Neural progenitor cell (in vitro differentiated cells): ENCODE measurements at regions not wholly inside any gene's neighbourhood (a gene's known extent, or its start where the extent isn't known, plus 50 kb on each side); places are given as distances from the start of the nearest gene placed in this dataset.

Experiments
- DNase-seq: peaks from one replicate; pipeline ENCODE4 v3.0.0-alpha.2; 2016; ENCODE audit warnings: low spot score
- H2AFZ ChIP-seq: fragments of 200-600 bp; sonication (generic); replicated peaks from 2 replicates; pipeline ENCODE4 v1.6.1; 2016; ENCODE audit warnings: antibody characterized with exemption
- H3F3A ChIP-seq: fragments of 200-600 bp; sonication (generic); 2 replicates; pipeline ENCODE4 v1.6.1; 2016; ENCODE audit warnings: antibody characterized with exemption, low read depth
- H3K27ac ChIP-seq: fragments of 200-600 bp; sonication (generic); 2 replicates; pipeline ENCODE4 v1.5.1; 2016; ENCODE audit warnings: mild to moderate bottlenecking
- H3K27me3 ChIP-seq: fragments of 200-600 bp; sonication (generic); 2 replicates; pipeline ENCODE4 v1.6.1; 2016; ENCODE audit warnings: mild to moderate bottlenecking, moderate library complexity
- H3K36me3 ChIP-seq: fragments of 200-600 bp; sonication (generic); 2 replicates; pipeline ENCODE4 v1.5.1; 2016
- H3K4me1 ChIP-seq: fragments of 200-600 bp; sonication (generic); 2 replicates; pipeline ENCODE4 v1.6.1; 2016; ENCODE audit warnings: mixed run types
- H3K4me2 ChIP-seq: fragments of 200-600 bp; sonication (generic); 2 replicates; pipeline ENCODE4 v1.6.1; 2016
- H3K4me3 ChIP-seq: fragments of 200-600 bp; sonication (generic); 2 replicates; pipeline ENCODE4 v1.5.1; 2016
- H3K79me2 ChIP-seq: fragments of 200-600 bp; sonication (generic); 2 replicates; pipeline ENCODE4 v1.6.1; 2016; ENCODE audit warnings: low read depth
- H3K9ac ChIP-seq: fragments of 200-600 bp; sonication (generic); 2 replicates; pipeline ENCODE4 v1.6.1; 2016
- H3K9me3 ChIP-seq: fragments of 200-600 bp; sonication (generic); 2 replicates; pipeline ENCODE4 v1.5.1; 2016; ENCODE audit warnings: low read depth
- H4K20me1 ChIP-seq: fragments of 200-600 bp; sonication (generic); 2 replicates; pipeline ENCODE4 v1.6.1; 2016; ENCODE audit warnings: low read depth
- H3K27ac Mint-ChIP-seq: 3 replicates; pipeline ENCODE4 v1.8.0; 2021; ENCODE audit warnings: mixed read lengths
- H3K27me3 Mint-ChIP-seq: 2 replicates; pipeline ENCODE4 v1.8.0; 2022; ENCODE audit warnings: low read depth, mild to moderate bottlenecking, inconsistent platforms, moderate library complexity, mixed read lengths; ENCODE audit not compliant: insufficient read depth
- H3K36me3 Mint-ChIP-seq: 3 replicates; pipeline ENCODE4 v1.8.0; 2021; ENCODE audit warnings: mixed read lengths
- H3K4me1 Mint-ChIP-seq: 3 replicates; pipeline ENCODE4 v1.8.0; 2021; ENCODE audit warnings: mixed read lengths
- H3K4me3 Mint-ChIP-seq: 3 replicates; pipeline ENCODE4 v1.8.0; 2021; ENCODE audit warnings: mild to moderate bottlenecking, moderate library complexity, mixed read lengths
- H3K9me3 Mint-ChIP-seq: 3 replicates; pipeline ENCODE4 v1.8.0; 2020; ENCODE audit warnings: mixed read lengths
- CTCF ChIP-seq: fragments of 200-600 bp; sonication (generic); IDR thresholded peaks from 2 replicates; pipeline ENCODE4 v1.5.1; 2017; ENCODE audit warnings: antibody characterized with exemption, mild to moderate bottlenecking
- EZH2 ChIP-seq: fragments of 200-600 bp; sonication (generic); IDR thresholded peaks from 2 replicates; pipeline ENCODE4 v1.6.1; 2017; ENCODE audit warnings: antibody characterized with exemption, mild to moderate bottlenecking, moderate library complexity
- EZH2phosphoT487 ChIP-seq: fragments of 200-600 bp; sonication (generic); IDR thresholded peaks from 2 replicates; pipeline ENCODE4 v1.6.1; 2017; ENCODE audit warnings: antibody characterized with exemption

GRCh38 chr5:154648229-154648628 is 106.9 kb upstream of the LARP1 start:
- no peak for DNase-seq
- no peaks in the 10 kb centered on the region for H4K20me1 ChIP-seq
- no peaks in the 10 kb centered on the region for H3K36me3 ChIP-seq
- no peak overlapping the region for H2AFZ ChIP-seq
- Mint-ChIP-seq H3K4me3 (no peak overlapping the region), H3K27me3 (peaks cover 9% of the 10 kb centered on the region), H3K9me3 (peaks cover 12% of the 10 kb centered on the region), H3K36me3 (peaks cover 3% of the 10 kb centered on the region), H3K4me1 (peaks cover 4% of the 10 kb centered on the region), H3K27ac (no peak overlapping the region)
- TF ChIP-seq EZH2 (no peak), CTCF (no peak), EZH2phosphoT487 (no peak)
- no peak overlapping the region for H3K4me3 ChIP-seq
- H3F3A ChIP-seq: no peaks in the 10 kb centered on the region
- no peak overlapping the region for H3K27ac ChIP-seq
- H3K27me3 ChIP-seq: peaks cover 27% of the 10 kb centered on the region
- no peaks in the 10 kb centered on the region for H3K79me2 ChIP-seq
- no peaks in the 10 kb centered on the region for H3K4me1 ChIP-seq
- no peak overlapping the region for H3K9ac ChIP-seq
- no peak overlapping the region for H3K4me2 ChIP-seq
- H3K9me3 ChIP-seq: no peaks in the 10 kb centered on the region

- peaks cover 9% of the 10 kb centered on the region for H3K27me3 Mint-ChIP-seq
- no peak overlapping the region for H3K4me3 Mint-ChIP-seq
- peaks cover 4% of the 10 kb centered on the region for H3K4me1 Mint-ChIP-seq
- peaks cover 27% of the 10 kb centered on the region for H3K27me3 ChIP-seq
- no peak overlapping the region for H3K27ac ChIP-seq
- no peak overlapping the region for H3K9ac ChIP-seq
- H2AFZ ChIP-seq: peak overlapping the region; percentile 61
- no peaks in the 10 kb centered on the region for H3F3A ChIP-seq
- H3K4me3 ChIP-seq: peak overlapping the region; percentile 24
- no peaks in the 10 kb centered on the region for H3K36me3 ChIP-seq
- H4K20me1 ChIP-seq: no peaks in the 10 kb centered on the region
- peak overlapping the region; percentile 47 for H3K27ac Mint-ChIP-seq
- H3K36me3 Mint-ChIP-seq: peaks cover 3% of the 10 kb centered on the region
- no peak for DNase-seq
- no peaks in the 10 kb centered on the region for H3K79me2 ChIP-seq
- no peak for TF ChIP-seq EZH2
- TF ChIP-seq CTCF: no peak
- no peak for TF ChIP-seq EZH2phosphoT487
- H3K9me3 ChIP-seq: no peaks in the 10 kb centered on the region
- peaks cover 15% of the 10 kb centered on the region for H3K9me3 Mint-ChIP-seq
- no peaks in the 10 kb centered on the region for H3K4me1 ChIP-seq
- H3K4me2 ChIP-seq: peak overlapping the region; percentile 63
Observed at GRCh38 chr5:154647761-154648145, 107.4 kb upstream of the LARP1 start.

- peak; percentile 57 for DNase-seq
- Histone ChIP-seq H3K79me2 (no peaks in the 10 kb centered on the region), H3K9ac (no peak overlapping the region), H3K27ac (no peak overlapping the region), H3F3A (no peaks in the 10 kb centered on the region), H3K9me3 (no peaks in the 10 kb centered on the region), H2AFZ (peak overlapping the region; percentile 61), H3K4me3 (peak overlapping the region; percentile 24), H3K4me1 (no peaks in the 10 kb centered on the region), H4K20me1 (no peaks in the 10 kb centered on the region), H3K27me3 (peaks cover 27% of the 10 kb centered on the region), H3K4me2 (peak overlapping the region; percentile 63), H3K36me3 (no peaks in the 10 kb centered on the region)
- TF ChIP-seq EZH2 (peak; percentile 34), EZH2phosphoT487 (no peak)
- H3K9me3 Mint-ChIP-seq: peaks cover 15% of the 10 kb centered on the region
- peaks cover 9% of the 10 kb centered on the region for H3K27me3 Mint-ChIP-seq
- peaks cover 3% of the 10 kb centered on the region for H3K36me3 Mint-ChIP-seq
- no peak overlapping the region for H3K27ac Mint-ChIP-seq
- H3K4me1 Mint-ChIP-seq: peaks cover 4% of the 10 kb centered on the region
- no peak overlapping the region for H3K4me3 Mint-ChIP-seq
Observed at GRCh38 chr5:154647114-154647760, 107.9 kb upstream of the LARP1 start.

GRCh38 chr5:154646745-154647113 is 108.4 kb upstream of the LARP1 start:
- no peak for TF ChIP-seq EZH2phosphoT487
- no peak for TF ChIP-seq CTCF
- TF ChIP-seq EZH2: no peak
- Histone ChIP-seq H3K27ac (no peak overlapping the region), H2AFZ (peak overlapping the region; percentile 61), H3K4me1 (no peaks in the 10 kb centered on the region), H3K9me3 (no peaks in the 10 kb centered on the region), H3K4me2 (peak overlapping the region; percentile 63), H3K27me3 (peaks cover 27% of the 10 kb centered on the region), H3K4me3 (peak overlapping the region; percentile 24), H3K9ac (no peak overlapping the region), H3K79me2 (no peaks in the 10 kb centered on the region), H3K36me3 (no peaks in the 10 kb centered on the region), H4K20me1 (no peaks in the 10 kb centered on the region), H3F3A (no peaks in the 10 kb centered on the region)
- Mint-ChIP-seq H3K27me3 (peaks cover 9% of the 10 kb centered on the region), H3K4me3 (no peak overlapping the region), H3K27ac (no peak overlapping the region), H3K36me3 (peaks cover 3% of the 10 kb centered on the region), H3K4me1 (peaks cover 4% of the 10 kb centered on the region), H3K9me3 (peaks cover 15% of the 10 kb centered on the region)
- no peak for DNase-seq
